Muscle of leg (tissue), 3 donors: ENCODE measurements at regions not wholly inside any gene's neighbourhood (a gene's known extent, or its start where the extent isn't known, plus 50 kb on each side); places are given as distances from the start of the nearest gene placed in this dataset.

Source experiments
- DNase-seq: peaks from one replicate; pipeline ENCODE4 v3.0.0; 2013
- H3K27ac ChIP-seq: one replicate; pipeline ENCODE4 v1.5.1; 2013; ENCODE audit warnings: mild to moderate bottlenecking, low read length, control low read depth
- H3K27me3 ChIP-seq: one replicate; pipeline ENCODE4 v1.6.1; 2013; ENCODE audit warnings: low read length; ENCODE audit not compliant: control insufficient read depth, insufficient read depth
- H3K36me3 ChIP-seq: one replicate; pipeline ENCODE4 v1.6.1; 2013; ENCODE audit warnings: low read length; ENCODE audit not compliant: control insufficient read depth, insufficient read depth
- H3K4me1 ChIP-seq: one replicate; pipeline ENCODE4 v1.6.1; 2013; ENCODE audit warnings: low read length; ENCODE audit not compliant: control insufficient read depth, insufficient read depth
- H3K4me3 ChIP-seq: one replicate; pipeline ENCODE4 v1.5.1; 2013; ENCODE audit warnings: low read length, control low read depth
- H3K9me3 ChIP-seq: replicated peaks from 2 replicates; pipeline ENCODE4 v1.6.1; 2013; ENCODE audit warnings: low read depth, low read length; ENCODE audit not compliant: control insufficient read depth
- WGBS: methylation state at CpG from one replicate; pipeline ENCODE4 v1.1.5; 2013; ENCODE audit warnings: missing lambda C conversion rate; ENCODE audit not compliant: insufficient coverage; 5-methylcytosine and 5-hydroxymethylcytosine counted together

- 79% methylated on average over 4 of the region's 6 CpGs for WGBS
- H3K4me3 ChIP-seq: no peak overlapping the region
These were observed 182.3 kb downstream of the RRAGC start for GRCh38 chr1:38677311-38677710.

GRCh38 chr1:38672692-38673091 is 186.9 kb downstream of the RRAGC start:
- H3K27me3 ChIP-seq: peaks cover 2% of the 10 kb centered on the region
- 75% methylated on average over 3 of the region's 4 CpGs for WGBS
- H3K27ac ChIP-seq: no peak overlapping the region

More at GRCh38 chr1:38677311-38677710, 182.3 kb downstream of the RRAGC start:
- Histone ChIP-seq H3K27ac (no peak overlapping the region), H3K27me3 (no peaks in the 10 kb centered on the region), H3K4me1 (no peaks in the 10 kb centered on the region), H3K36me3 (no peaks in the 10 kb centered on the region), H3K9me3 (no peaks in the 10 kb centered on the region)
- DNase-seq: no peak

GRCh38 chr1:38671221-38671620 is 188.4 kb downstream of the RRAGC start:
- no peaks in the 10 kb centered on the region for H3K4me1 ChIP-seq
- H3K27ac ChIP-seq: no peak overlapping the region
- no peak for DNase-seq
- no peak overlapping the region for H3K4me3 ChIP-seq
- no peaks in the 10 kb centered on the region for H3K9me3 ChIP-seq
- peaks cover 2% of the 10 kb centered on the region for H3K27me3 ChIP-seq
- WGBS: 53% methylated on average over 3 of the region's 8 CpGs
- H3K36me3 ChIP-seq: no peaks in the 10 kb centered on the region

More at GRCh38 chr1:38672692-38673091, 186.9 kb downstream of the RRAGC start:
- DNase-seq: no peak
- Histone ChIP-seq H3K36me3 (no peaks in the 10 kb centered on the region), H3K4me1 (no peaks in the 10 kb centered on the region), H3K4me3 (no peak overlapping the region), H3K9me3 (no peaks in the 10 kb centered on the region)

- Histone ChIP-seq H3K27ac (no peak overlapping the region), H3K27me3 (peaks cover 2% of the 10 kb centered on the region), H3K9me3 (no peaks in the 10 kb centered on the region), H3K4me1 (no peaks in the 10 kb centered on the region), H3K4me3 (no peak overlapping the region), H3K36me3 (no peaks in the 10 kb centered on the region)
- 76% methylated on average over 4 of the region's 4 CpGs for WGBS
- no peak for DNase-seq
These were observed 188.9 kb downstream of the RRAGC start for GRCh38 chr1:38670544-38671122.

GRCh38 chr1:38667626-38668025 is 191.9 kb downstream of the RRAGC start:
- no peak for DNase-seq
- no peak overlapping the region for H3K27ac ChIP-seq
- 30% methylated on average over 1 of the region's 4 CpGs for WGBS
- no peaks in the 10 kb centered on the region for H3K9me3 ChIP-seq
- no peak overlapping the region for H3K4me3 ChIP-seq
- H3K36me3 ChIP-seq: no peaks in the 10 kb centered on the region
- H3K4me1 ChIP-seq: no peaks in the 10 kb centered on the region
- peaks cover 7% of the 10 kb centered on the region for H3K27me3 ChIP-seq

- H3K4me1 ChIP-seq: no peaks in the 10 kb centered on the region
- peaks cover 5% of the 10 kb centered on the region for H3K27me3 ChIP-seq
- H3K9me3 ChIP-seq: peaks cover 4% of the 10 kb centered on the region
- H3K27ac ChIP-seq: no peak overlapping the region
- whole genome bisulfite sequencing: 88% methylated on average over 4 of the region's 7 CpGs
- DNase-seq: no peak
- no peaks in the 10 kb centered on the region for H3K36me3 ChIP-seq
- no peak overlapping the region for H3K4me3 ChIP-seq
These were observed 197.4 kb downstream of the RRAGC start for GRCh38 chr1:38662126-38662525.

GRCh38 chr1:38658883-38659282 is 200.7 kb downstream of the RRAGC start:
- no CpG with 5 or more reads among the region's 1 CpG for WGBS
- Histone ChIP-seq H3K9me3 (peaks cover 4% of the 10 kb centered on the region), H3K4me3 (no peak overlapping the region), H3K27ac (no peak overlapping the region), H3K4me1 (no peaks in the 10 kb centered on the region), H3K27me3 (peaks cover 6% of the 10 kb centered on the region), H3K36me3 (no peaks in the 10 kb centered on the region)
- no peak for DNase-seq

- H3K4me3 ChIP-seq: no peak overlapping the region
- H3K9me3 ChIP-seq: peaks cover 4% of the 10 kb centered on the region
- no CpG with 5 or more reads among the region's 2 CpGs for WGBS
- no peak overlapping the region for H3K27ac ChIP-seq
- H3K4me1 ChIP-seq: no peaks in the 10 kb centered on the region
- peaks cover 4% of the 10 kb centered on the region for H3K27me3 ChIP-seq
- DNase-seq: no peak
- no peaks in the 10 kb centered on the region for H3K36me3 ChIP-seq
These were observed 201.7 kb downstream of the RRAGC start for GRCh38 chr1:38657873-38658272.

GRCh38 chr1:38657207-38657840 is 202.2 kb downstream of the RRAGC start:
- DNase-seq: no peak
- H3K4me1 ChIP-seq: no peaks in the 10 kb centered on the region
- WGBS: no CpG with 5 or more reads among the region's 3 CpGs
- no peaks in the 10 kb centered on the region for H3K36me3 ChIP-seq
- no peak overlapping the region for H3K27ac ChIP-seq
- H3K27me3 ChIP-seq: peaks cover 4% of the 10 kb centered on the region
- H3K9me3 ChIP-seq: peaks cover 4% of the 10 kb centered on the region
- no peak overlapping the region for H3K4me3 ChIP-seq

GRCh38 chr1:38656726-38657125 is 202.8 kb downstream of the RRAGC start:
- Histone ChIP-seq H3K9me3 (peaks cover 4% of the 10 kb centered on the region), H3K27ac (no peak overlapping the region), H3K36me3 (no peaks in the 10 kb centered on the region), H3K27me3 (peaks cover 4% of the 10 kb centered on the region), H3K4me3 (no peak overlapping the region), H3K4me1 (no peaks in the 10 kb centered on the region)
- DNase-seq: no peak
- WGBS: 50% methylated on average over 3 of the region's 4 CpGs
